Activated B cell treated with CpG ODN at 0.5 μM for 24 hours (primary cell): ENCODE measurements at regions not wholly inside any gene's neighbourhood (a gene's known extent, or its start where the extent isn't known, plus 50 kb on each side); places are given as distances from the start of the nearest gene placed in this dataset.

Source experiments
- ATAC-seq: fragments of 200-7000 bp; cut with Tn5 transposase; one replicate; pipeline ENCODE4 v1.10.0; 2021; ENCODE audit warnings: low read depth, mild to moderate bottlenecking, moderate library complexity
- CTCF ChIA-PET: fragments of 350-600 bp; sonication (Branson Sonifier 250); formaldehyde crosslinking; loops from one replicate; lab custom pipeline; 2021; ENCODE audit warnings: antibody characterized with exemption; lab: Charles Lee
- POLR2A ChIA-PET: fragments of 350-600 bp; sonication (Branson Sonifier 250); formaldehyde crosslinking; loops from one replicate; lab custom pipeline; 2021; ENCODE audit warnings: antibody characterized with exemption; lab: Charles Lee
- DNase-seq: peaks from one replicate; pipeline ENCODE4 v3.0.0; 2022
- H3K27ac Mint-ChIP-seq: one replicate; pipeline ENCODE4 v1.8.0; 2020; ENCODE audit warnings: mixed read lengths
- H3K27me3 Mint-ChIP-seq: one replicate; pipeline ENCODE4 v1.8.0; 2021; ENCODE audit warnings: mixed read lengths
- H3K36me3 Mint-ChIP-seq: one replicate; pipeline ENCODE4 v1.8.0; 2021; ENCODE audit warnings: low read depth, mixed read lengths
- H3K4me1 Mint-ChIP-seq: one replicate; pipeline ENCODE4 v1.8.0; 2021; ENCODE audit warnings: mixed read lengths
- H3K4me3 Mint-ChIP-seq: one replicate; pipeline ENCODE4 v1.8.0; 2020; ENCODE audit warnings: mild to moderate bottlenecking, mixed read lengths
- H3K9me3 Mint-ChIP-seq: one replicate; pipeline ENCODE4 v1.8.0; 2020; ENCODE audit warnings: mixed read lengths
- intact Hi-C: fragments of 100-400 bp; cut with micrococcal nuclease; formaldehyde crosslinking; loops from one replicate; pipeline ENCODE4 v1.15.1; 2024
- TF ChIP-seq, protein P1 (sequence below): fragments of 200-600 bp; IDR thresholded peaks from one replicate; pipeline ENCODE4 v1.8.0; 2022; ENCODE audit warnings: antibody characterized with exemption, mild to moderate bottlenecking

DNA sequence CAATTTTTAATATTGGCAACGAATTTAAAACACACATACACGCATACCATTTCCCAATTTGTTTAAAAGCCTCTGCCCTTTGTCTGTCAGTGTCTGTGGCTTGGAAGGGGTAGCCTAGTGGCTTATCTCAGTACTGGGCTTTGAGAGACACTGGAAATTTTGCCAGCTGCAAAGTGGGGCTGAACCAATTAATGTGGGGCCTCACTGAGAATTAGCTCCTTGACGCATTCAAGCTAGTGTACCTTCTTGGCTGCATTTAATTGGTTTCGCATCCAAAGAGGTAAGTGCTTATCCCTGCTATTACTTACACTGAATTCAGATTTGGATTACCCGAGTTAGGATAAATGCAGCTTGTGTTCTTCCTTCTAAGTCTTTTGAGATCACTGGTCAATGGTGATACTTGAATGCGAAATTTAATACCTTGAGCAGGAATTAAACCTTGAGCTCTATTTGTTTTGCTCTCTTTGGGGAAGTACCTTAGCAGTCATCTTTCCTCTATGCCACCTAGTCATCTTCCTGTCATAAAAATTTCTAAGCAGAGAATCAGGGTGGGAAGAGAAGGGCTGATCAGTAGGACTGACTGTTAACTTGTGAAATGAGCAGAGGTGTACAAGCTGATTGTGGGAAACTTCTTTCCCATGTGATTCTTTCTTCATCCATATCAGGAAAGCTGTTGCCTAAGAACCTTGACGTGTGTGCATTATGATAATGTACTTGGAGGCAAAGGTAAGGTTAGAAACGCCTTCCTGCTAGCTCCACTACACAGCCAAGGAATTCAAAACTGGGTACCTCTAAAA, 187.7 kb upstream of the E2F8 start:
- H3K36me3 Mint-ChIP-seq, result no peaks in the 10 kb centered on the region
- no peak for DNase-seq
- H3K27me3 Mint-ChIP-seq, result peaks cover 2% of the 10 kb centered on the region
- H3K4me3 Mint-ChIP-seq, result no peak overlapping the region
- ChIA-PET POLR2A (no interaction called here), CTCF (no interaction called here)
- no peak overlapping the region for H3K27ac Mint-ChIP-seq
- H3K9me3 Mint-ChIP-seq, result no peaks in the 10 kb centered on the region
- TF ChIP-seq, protein P1, sequence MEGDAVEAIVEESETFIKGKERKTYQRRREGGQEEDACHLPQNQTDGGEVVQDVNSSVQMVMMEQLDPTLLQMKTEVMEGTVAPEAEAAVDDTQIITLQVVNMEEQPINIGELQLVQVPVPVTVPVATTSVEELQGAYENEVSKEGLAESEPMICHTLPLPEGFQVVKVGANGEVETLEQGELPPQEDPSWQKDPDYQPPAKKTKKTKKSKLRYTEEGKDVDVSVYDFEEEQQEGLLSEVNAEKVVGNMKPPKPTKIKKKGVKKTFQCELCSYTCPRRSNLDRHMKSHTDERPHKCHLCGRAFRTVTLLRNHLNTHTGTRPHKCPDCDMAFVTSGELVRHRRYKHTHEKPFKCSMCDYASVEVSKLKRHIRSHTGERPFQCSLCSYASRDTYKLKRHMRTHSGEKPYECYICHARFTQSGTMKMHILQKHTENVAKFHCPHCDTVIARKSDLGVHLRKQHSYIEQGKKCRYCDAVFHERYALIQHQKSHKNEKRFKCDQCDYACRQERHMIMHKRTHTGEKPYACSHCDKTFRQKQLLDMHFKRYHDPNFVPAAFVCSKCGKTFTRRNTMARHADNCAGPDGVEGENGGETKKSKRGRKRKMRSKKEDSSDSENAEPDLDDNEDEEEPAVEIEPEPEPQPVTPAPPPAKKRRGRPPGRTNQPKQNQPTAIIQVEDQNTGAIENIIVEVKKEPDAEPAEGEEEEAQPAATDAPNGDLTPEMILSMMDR, result no peak
- ATAC-seq, result no peak
- intact Hi-C loops, result no loop called here
- peaks cover 32% of the 10 kb centered on the region for H3K4me1 Mint-ChIP-seq

DNA sequence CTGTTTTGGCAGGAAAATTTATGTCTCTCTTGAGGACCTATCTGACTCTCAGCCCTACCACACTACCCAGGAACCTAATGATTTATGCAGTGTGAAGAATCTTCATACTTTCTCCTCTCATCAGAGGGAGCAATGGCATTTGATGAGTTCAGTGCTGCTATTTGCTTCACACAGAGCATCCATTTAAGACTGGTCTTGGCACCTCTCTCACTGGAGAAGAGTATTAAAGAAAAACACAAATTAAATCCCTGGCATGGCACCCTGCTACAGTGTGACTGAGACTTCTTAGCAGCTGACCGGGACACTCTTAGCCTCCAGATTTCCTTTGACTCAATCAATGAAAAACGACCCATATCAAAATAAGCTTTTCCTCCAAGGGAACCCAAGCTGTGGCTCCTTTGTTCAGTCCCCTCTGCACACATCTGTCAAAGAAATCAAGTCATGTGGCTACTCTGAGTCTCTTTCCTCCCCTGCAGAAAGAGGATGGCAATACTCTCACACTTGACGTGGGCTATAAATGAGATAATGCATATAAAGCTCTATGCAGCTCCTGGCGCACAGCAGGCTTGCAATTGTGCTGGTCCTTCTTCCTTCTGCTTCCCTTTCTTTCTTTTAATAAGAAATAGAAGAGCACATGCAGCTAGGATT, 186.1 kb upstream of the E2F8 start:
- Mint-ChIP-seq H3K4me3 (no peak overlapping the region), H3K27me3 (peaks cover 2% of the 10 kb centered on the region), H3K27ac (no peak overlapping the region), H3K9me3 (no peaks in the 10 kb centered on the region), H3K4me1 (peaks cover 19% of the 10 kb centered on the region), H3K36me3 (no peaks in the 10 kb centered on the region)
- TF ChIP-seq, protein P1, result no peak
- ATAC-seq (no peak), DNase-seq (no peak)
- intact Hi-C loops, result no loop called here
- CTCF ChIA-PET, result no interaction called here
- POLR2A ChIA-PET, result no interaction called here

DNA sequence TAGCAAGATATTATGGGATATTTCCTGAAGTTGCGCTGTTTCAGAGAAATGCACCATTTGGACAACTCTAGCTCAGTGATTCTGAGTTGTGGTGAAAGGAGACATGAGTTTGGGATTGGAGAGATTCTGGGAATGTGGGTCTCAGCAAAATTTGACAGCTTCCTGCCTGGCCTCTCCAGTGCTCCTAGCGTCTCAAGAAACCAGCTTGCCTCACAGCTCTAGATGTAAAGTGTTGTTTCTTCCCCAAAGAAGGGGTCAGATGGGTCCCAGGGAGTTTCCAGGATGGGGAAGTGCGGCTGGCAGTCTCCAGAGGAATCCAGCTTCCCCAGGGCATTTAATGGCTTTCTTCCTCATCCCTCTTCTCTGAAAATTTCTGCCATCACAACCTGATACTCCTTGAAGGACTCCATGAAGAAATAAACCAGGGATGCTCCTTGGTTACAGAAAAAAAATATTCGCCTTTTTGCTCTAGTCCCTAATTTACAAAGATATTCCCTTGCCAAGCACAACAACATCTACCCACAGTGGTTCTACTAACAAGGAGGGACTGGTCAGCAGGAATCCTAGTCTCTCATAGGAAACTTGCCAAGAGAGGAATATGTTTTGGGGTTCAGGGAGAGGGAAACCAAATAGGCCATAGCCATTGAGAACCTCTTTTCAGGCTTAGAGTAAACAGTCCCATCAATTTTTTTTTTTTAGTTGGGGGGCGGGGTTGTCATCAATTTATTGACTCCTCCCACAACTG, 185.4 kb upstream of the E2F8 start:
- H3K4me3 Mint-ChIP-seq, result no peak overlapping the region
- H3K4me1 Mint-ChIP-seq, result peaks cover 19% of the 10 kb centered on the region
- ChIA-PET CTCF (no interaction called here), POLR2A (no interaction called here)
- no peak for ATAC-seq
- no peak overlapping the region for H3K27ac Mint-ChIP-seq
- TF ChIP-seq, protein P1, result no peak
- no peaks in the 10 kb centered on the region for H3K36me3 Mint-ChIP-seq
- H3K9me3 Mint-ChIP-seq, result no peaks in the 10 kb centered on the region
- intact Hi-C loops, result no loop called here
- no peak for DNase-seq
- H3K27me3 Mint-ChIP-seq, result peaks cover 2% of the 10 kb centered on the region

- TF ChIP-seq, protein P1, result no peak
- no peaks in the 10 kb centered on the region for H3K27me3 Mint-ChIP-seq
- no peak for DNase-seq
- POLR2A ChIA-PET, result no interaction called here
- CTCF ChIA-PET, result interaction anchor here (0.6 kb wide), 1 partner anchor 309 kb away, joined by 3 read pairs; no protein-coding TSS in a partner anchor
- intact Hi-C loops, result no loop called here
- H3K4me1 Mint-ChIP-seq, result peaks cover 3% of the 10 kb centered on the region
- no peaks in the 10 kb centered on the region for H3K9me3 Mint-ChIP-seq
- no peak for ATAC-seq
- no peaks in the 10 kb centered on the region for H3K36me3 Mint-ChIP-seq
- H3K27ac Mint-ChIP-seq, result no peak overlapping the region
- H3K4me3 Mint-ChIP-seq, result no peak overlapping the region
These were observed 181.5 kb upstream of the E2F8 start for GRCh38 chr11:19422276-19422675.
